CD14-positive monocyte (primary cell): ENCODE measurements at regions not wholly inside any gene's neighbourhood (a gene's known extent, or its start where the extent isn't known, plus 50 kb on each side); places are given as distances from the start of the nearest gene placed in this dataset.

ENCODE experiments used
- DNase-seq, 3 donors: peaks; one replicate each; pipeline ENCODE4 v3.0.0-alpha.2; 2011 to 2022
- H2AFZ ChIP-seq: 2 replicates; pipeline ENCODE4 v1.6.0; 2012; ENCODE audit warnings: mild to moderate bottlenecking, low read depth, low read length, inconsistent platforms; ENCODE audit not compliant: insufficient read depth, poor library complexity, severe bottlenecking
- H3K27ac ChIP-seq, 2 donors: 1 replicate in 1 of 2; 2 replicates in 1 of 2; pipeline ENCODE4 v1.5.1; 2012 to 2013; ENCODE audit warnings: low read length in 2 of 2, control low read depth in 1 of 2, inconsistent platforms in 1 of 2, low read depth in 1 of 2, mild to moderate bottlenecking in 1 of 2
- H3K27me3 ChIP-seq, 2 donors: one replicate each; pipeline versions ENCODE4 v1.6.0 to v1.6.1; 2011 to 2013; ENCODE audit warnings: low read length in 2 of 2; ENCODE audit not compliant: control insufficient read depth in 2 of 2, insufficient read depth in 2 of 2
- H3K36me3 ChIP-seq, 2 donors: replicated peaks in 1 of 2; 1 replicate in 1 of 2; 2 replicates in 1 of 2; pipeline versions ENCODE4 v1.5.1 to v1.6.1; 2012 to 2013; ENCODE audit warnings: low read length in 2 of 2, control low read depth in 1 of 2, inconsistent platforms in 1 of 2, mild to moderate bottlenecking in 1 of 2; ENCODE audit not compliant: insufficient read depth in 2 of 2, control insufficient read depth in 1 of 2
- H3K4me1 ChIP-seq, 2 donors: 1 replicate in 1 of 2; 2 replicates in 1 of 2; pipeline versions ENCODE4 v1.5.1 to v1.6.1; 2012 to 2013; ENCODE audit warnings: low read length in 2 of 2, control low read depth in 1 of 2, inconsistent platforms in 1 of 2, mild to moderate bottlenecking in 1 of 2, moderate library complexity in 1 of 2; ENCODE audit not compliant: insufficient read depth in 2 of 2, control insufficient read depth in 1 of 2
- H3K4me2 ChIP-seq: replicated peaks from 2 replicates; pipeline ENCODE3; 2012; ENCODE audit warnings: low read length, moderate library complexity, mild to moderate bottlenecking; ENCODE audit not compliant: poor library complexity, severe bottlenecking; ENCODE audit errors: extremely low read depth
- H3K4me3 ChIP-seq, 3 experiments: fragments of 200-600 bp in 1 of 3; sonication (generic) in 1 of 3; replicated peaks in 1 of 3; 1 replicate in 2 of 3; 2 replicates in 1 of 3; pipeline ENCODE4 v1.5.1; 2011 to 2013; ENCODE audit warnings: low read length in 3 of 3, mild to moderate bottlenecking in 3 of 3, control low read depth in 2 of 3, low read depth in 2 of 3, inconsistent platforms in 1 of 3, moderate library complexity in 1 of 3
- H3K79me2 ChIP-seq: 2 replicates; pipeline ENCODE4 v1.6.0; 2012; ENCODE audit warnings: mild to moderate bottlenecking, control low read depth, inconsistent platforms, low read length, moderate library complexity; ENCODE audit not compliant: insufficient read depth
- H3K9ac ChIP-seq: 2 replicates; pipeline ENCODE4 v1.6.0; 2017; ENCODE audit warnings: low read length, mild to moderate bottlenecking; ENCODE audit not compliant: insufficient read depth, poor library complexity, severe bottlenecking
- H3K9me3 ChIP-seq, 2 donors: replicated peaks in 1 of 2; 1 replicate in 1 of 2; 2 replicates in 1 of 2; pipeline versions ENCODE4 v1.5.1 to v1.6.1; 2012 to 2013; ENCODE audit warnings: low read length in 2 of 2, control low read depth in 1 of 2; ENCODE audit not compliant: control insufficient read depth in 1 of 2, insufficient read depth in 1 of 2
- H4K20me1 ChIP-seq: 2 replicates; pipeline ENCODE4 v1.6.0; 2012; ENCODE audit warnings: mild to moderate bottlenecking, low read length, control low read depth, moderate library complexity; ENCODE audit not compliant: insufficient read depth
- H3K27ac Mint-ChIP-seq, 7 donors: one replicate each; pipeline ENCODE4 v1.8.0; 2020; ENCODE audit warnings: mild to moderate bottlenecking in 7 of 7, mixed read lengths in 7 of 7, moderate library complexity in 6 of 7, inconsistent platforms in 2 of 7
- H3K27me3 Mint-ChIP-seq, 3 donors: one replicate each; pipeline ENCODE4 v1.8.0; 2021 to 2022; ENCODE audit warnings: low read depth in 3 of 3, mild to moderate bottlenecking in 3 of 3, mixed read lengths in 3 of 3, moderate library complexity in 3 of 3, inconsistent platforms in 1 of 3
- H3K36me3 Mint-ChIP-seq, 2 donors: one replicate each; pipeline ENCODE4 v1.8.0; 2020; ENCODE audit warnings: mixed read lengths in 2 of 2, inconsistent platforms in 1 of 2, mild to moderate bottlenecking in 1 of 2
- H3K4me1 Mint-ChIP-seq: one replicate; pipeline ENCODE4 v1.8.0; 2020; ENCODE audit warnings: mild to moderate bottlenecking, mixed read lengths
- H3K4me3 Mint-ChIP-seq, 2 donors: one replicate each; pipeline ENCODE4 v1.8.0; 2020; ENCODE audit warnings: mild to moderate bottlenecking in 2 of 2, mixed read lengths in 2 of 2, moderate library complexity in 1 of 2
- H3K9me3 Mint-ChIP-seq, 7 donors: one replicate each; pipeline ENCODE4 v1.8.0; 2020 to 2022; ENCODE audit warnings: mixed read lengths in 7 of 7, mild to moderate bottlenecking in 6 of 7, moderate library complexity in 6 of 7, inconsistent platforms in 2 of 7
- WGBS: methylation state at CpG from one replicate; pipeline ENCODE4 v1.1.5; 2013; ENCODE audit warnings: missing lambda C conversion rate; ENCODE audit not compliant: insufficient coverage; 5-methylcytosine and 5-hydroxymethylcytosine counted together
- intact Hi-C, 2 donors: fragments of 100-400 bp; cut with micrococcal nuclease; formaldehyde crosslinking; loops; one replicate each; pipeline versions ENCODE4 v1.15.0 to v1.15.1; 2023
- TF ChIP-seq, protein P1 (sequence below): fragments of 200-600 bp; IDR thresholded peaks from one replicate; pipeline ENCODE4 v1.8.0; 2022; ENCODE audit warnings: antibody characterized with exemption, mild to moderate bottlenecking

DNA sequence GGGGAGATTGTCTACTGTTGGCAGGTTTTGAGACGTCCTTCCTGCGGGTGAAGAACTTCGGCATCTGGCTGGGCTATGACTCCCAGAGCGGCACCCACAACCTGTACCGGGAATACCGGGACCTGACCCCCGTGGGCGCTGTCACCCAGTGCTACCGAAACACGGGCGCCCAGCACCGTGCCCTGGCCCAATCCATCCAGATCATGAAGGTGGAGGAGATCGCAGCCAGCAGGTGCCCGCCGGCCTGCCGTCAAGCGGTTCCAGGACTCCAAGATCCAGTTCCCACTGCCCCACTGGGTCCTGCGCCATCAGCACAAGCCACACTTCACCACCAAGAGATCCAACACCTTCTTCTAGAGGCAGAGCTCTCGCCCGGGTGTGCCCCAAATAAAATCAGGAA lies 194.9 kb upstream of the EPHA6 start:
- intact Hi-C loops: no loop called here
- Mint-ChIP-seq H3K4me3 (no peak overlapping the region), H3K4me1 (no peaks in the 10 kb centered on the region), H3K9me3 (peaks cover 0 to 11% (median 5%) of the 10 kb centered on the region in 7 donors), H3K27me3 (peaks cover 0 to 1% (median 0%) of the 10 kb centered on the region in 3 donors), H3K27ac (peak overlapping the region in 1 of 7 donors; percentile 54), H3K36me3 (no peaks in the 10 kb centered on the region)
- TF ChIP-seq, protein P1, sequence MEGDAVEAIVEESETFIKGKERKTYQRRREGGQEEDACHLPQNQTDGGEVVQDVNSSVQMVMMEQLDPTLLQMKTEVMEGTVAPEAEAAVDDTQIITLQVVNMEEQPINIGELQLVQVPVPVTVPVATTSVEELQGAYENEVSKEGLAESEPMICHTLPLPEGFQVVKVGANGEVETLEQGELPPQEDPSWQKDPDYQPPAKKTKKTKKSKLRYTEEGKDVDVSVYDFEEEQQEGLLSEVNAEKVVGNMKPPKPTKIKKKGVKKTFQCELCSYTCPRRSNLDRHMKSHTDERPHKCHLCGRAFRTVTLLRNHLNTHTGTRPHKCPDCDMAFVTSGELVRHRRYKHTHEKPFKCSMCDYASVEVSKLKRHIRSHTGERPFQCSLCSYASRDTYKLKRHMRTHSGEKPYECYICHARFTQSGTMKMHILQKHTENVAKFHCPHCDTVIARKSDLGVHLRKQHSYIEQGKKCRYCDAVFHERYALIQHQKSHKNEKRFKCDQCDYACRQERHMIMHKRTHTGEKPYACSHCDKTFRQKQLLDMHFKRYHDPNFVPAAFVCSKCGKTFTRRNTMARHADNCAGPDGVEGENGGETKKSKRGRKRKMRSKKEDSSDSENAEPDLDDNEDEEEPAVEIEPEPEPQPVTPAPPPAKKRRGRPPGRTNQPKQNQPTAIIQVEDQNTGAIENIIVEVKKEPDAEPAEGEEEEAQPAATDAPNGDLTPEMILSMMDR: no peak
- Histone ChIP-seq H4K20me1 (no peaks in the 10 kb centered on the region), H2AFZ (no peak overlapping the region), H3K4me2 (no peak overlapping the region), H3K27ac (no peak overlapping the region), H3K27me3 (no peaks in the 10 kb centered on the region), H3K4me1 (no peaks in the 10 kb centered on the region), H3K36me3 (no peaks in the 10 kb centered on the region), H3K79me2 (no peaks in the 10 kb centered on the region), H3K9me3 (peaks cover 6 to 7% of the 10 kb centered on the region in 2 donors), H3K4me3 (no peak overlapping the region), H3K9ac (no peak overlapping the region)
- DNase-seq: no peak
- 100% methylated on average over 11 of the region's 20 CpGs for WGBS

DNA sequence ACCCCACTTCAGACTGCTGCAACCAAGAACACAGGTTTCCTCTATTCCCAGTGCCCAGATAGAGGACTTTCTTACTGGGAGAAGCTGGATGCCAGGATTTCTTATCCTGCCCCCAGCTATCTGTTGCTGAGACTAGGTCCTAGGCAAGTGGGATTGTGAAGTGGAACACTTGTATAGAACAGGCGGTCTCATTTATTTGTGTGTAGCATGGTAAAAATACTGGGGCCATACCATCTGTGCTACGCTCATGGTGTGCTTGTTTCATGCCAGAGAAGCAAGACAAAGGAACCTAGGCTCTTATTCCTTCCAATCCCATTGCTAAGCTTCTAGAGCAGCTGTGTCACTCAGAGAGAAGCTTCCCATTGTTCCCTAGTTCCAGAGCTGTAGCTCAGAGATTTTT lies 191.5 kb upstream of the EPHA6 start:
- Histone ChIP-seq H3K4me3 (no peak overlapping the region), H3K9ac (no peak overlapping the region), H3K36me3 (no peaks in the 10 kb centered on the region), H3K9me3 (peaks cover 5 to 7% of the 10 kb centered on the region in 2 donors), H4K20me1 (no peaks in the 10 kb centered on the region), H3K4me2 (no peak overlapping the region), H2AFZ (no peak overlapping the region), H3K4me1 (no peaks in the 10 kb centered on the region), H3K79me2 (no peaks in the 10 kb centered on the region), H3K27ac (no peak overlapping the region), H3K27me3 (no peaks in the 10 kb centered on the region)
- TF ChIP-seq, protein P1: no peak
- intact Hi-C loops: no loop called here
- no peak for DNase-seq
- 81% methylated on average over 2 of the region's 2 CpGs for WGBS
- peaks cover 2 to 16% (median 7%) of the 10 kb centered on the region in 7 donors for H3K9me3 Mint-ChIP-seq
- no peak overlapping the region for H3K4me3 Mint-ChIP-seq
- no peaks in the 10 kb centered on the region for H3K4me1 Mint-ChIP-seq
- H3K36me3 Mint-ChIP-seq: no peaks in the 10 kb centered on the region
- H3K27ac Mint-ChIP-seq: no peak overlapping the region
- peaks cover 0 to 1% (median 0%) of the 10 kb centered on the region in 3 donors for H3K27me3 Mint-ChIP-seq
